Urinary bladder (tissue), 3 donors: ENCODE measurements at regions not wholly inside any gene's neighbourhood (a gene's known extent, or its start where the extent isn't known, plus 50 kb on each side); places are given as distances from the start of the nearest gene placed in this dataset.

Source experiments
- DNase-seq: peaks from one replicate; pipeline ENCODE4 v3.0.0-alpha.2; 2015; ENCODE audit errors: extremely low spot score
- H3K27ac ChIP-seq: one replicate; pipeline ENCODE4 v1.5.1; 2013; ENCODE audit warnings: low read depth, mild to moderate bottlenecking, moderate library complexity
- H3K36me3 ChIP-seq: one replicate; pipeline ENCODE4 v1.6.1; 2013; ENCODE audit warnings: mild to moderate bottlenecking, moderate library complexity; ENCODE audit not compliant: insufficient read depth
- H3K4me1 ChIP-seq: one replicate; pipeline ENCODE4 v1.6.1; 2013; ENCODE audit warnings: mild to moderate bottlenecking, moderate library complexity; ENCODE audit not compliant: insufficient read depth
- H3K4me3 ChIP-seq: one replicate; pipeline ENCODE4 v1.5.1; 2013; ENCODE audit warnings: low read depth, low read length
- WGBS: extraction: QIAGEN DNeasy Blood & Tissue Kit; methylation state at CpG from one replicate; pipeline ENCODE4 v1.1.7; 2013; 5-methylcytosine and 5-hydroxymethylcytosine counted together
- donor health status: healthy with polysubstance abuse.
- donor health status: healthy.

DNA sequence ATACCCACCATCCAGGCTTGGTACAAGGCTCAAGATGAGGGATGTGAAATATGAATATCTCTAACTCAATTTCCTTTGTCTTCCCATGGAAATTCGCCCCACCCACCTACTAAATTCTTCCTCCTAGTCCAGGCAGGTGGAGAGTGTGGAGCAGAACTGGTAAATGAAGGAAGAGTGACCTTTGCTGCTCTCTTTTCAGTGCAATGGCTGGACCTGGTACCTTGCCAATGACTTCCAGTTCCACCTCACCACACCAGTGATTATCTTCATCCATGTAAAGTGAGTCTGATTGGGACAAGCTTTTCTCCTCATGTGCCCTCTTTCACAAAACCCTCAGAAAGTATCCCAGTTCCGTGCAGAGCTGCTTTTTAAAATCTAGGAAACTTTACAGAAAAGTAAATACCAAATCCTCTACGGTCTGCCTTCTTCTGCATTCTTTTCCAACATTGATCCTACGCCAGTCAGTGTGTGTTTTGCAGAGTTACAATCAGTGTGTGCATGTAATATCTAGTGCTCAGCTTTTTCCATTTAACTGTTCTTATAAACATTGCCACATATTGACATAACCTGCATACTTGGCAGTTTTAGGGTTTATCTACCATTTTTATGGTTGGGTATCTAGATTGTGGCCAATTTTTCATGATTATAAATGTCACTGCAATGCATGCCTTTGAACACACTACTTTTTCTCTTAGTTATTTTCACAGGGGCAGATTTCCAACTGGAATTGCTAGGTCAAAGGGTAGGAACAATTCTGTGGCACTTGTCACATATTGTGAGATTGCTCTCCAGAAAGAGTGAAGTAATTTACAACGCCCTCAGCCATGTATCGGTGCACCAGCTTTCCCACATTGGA, 86.5 kb upstream of the SEC11C start:
- Histone ChIP-seq H3K36me3 (no peaks in the 10 kb centered on the region), H3K4me3 (no peak overlapping the region), H3K4me1 (no peaks in the 10 kb centered on the region), H3K27ac (no peak overlapping the region)
- DNase-seq = no peak
- 61% methylated on average over 6 of the region's 6 CpGs for WGBS

DNA sequence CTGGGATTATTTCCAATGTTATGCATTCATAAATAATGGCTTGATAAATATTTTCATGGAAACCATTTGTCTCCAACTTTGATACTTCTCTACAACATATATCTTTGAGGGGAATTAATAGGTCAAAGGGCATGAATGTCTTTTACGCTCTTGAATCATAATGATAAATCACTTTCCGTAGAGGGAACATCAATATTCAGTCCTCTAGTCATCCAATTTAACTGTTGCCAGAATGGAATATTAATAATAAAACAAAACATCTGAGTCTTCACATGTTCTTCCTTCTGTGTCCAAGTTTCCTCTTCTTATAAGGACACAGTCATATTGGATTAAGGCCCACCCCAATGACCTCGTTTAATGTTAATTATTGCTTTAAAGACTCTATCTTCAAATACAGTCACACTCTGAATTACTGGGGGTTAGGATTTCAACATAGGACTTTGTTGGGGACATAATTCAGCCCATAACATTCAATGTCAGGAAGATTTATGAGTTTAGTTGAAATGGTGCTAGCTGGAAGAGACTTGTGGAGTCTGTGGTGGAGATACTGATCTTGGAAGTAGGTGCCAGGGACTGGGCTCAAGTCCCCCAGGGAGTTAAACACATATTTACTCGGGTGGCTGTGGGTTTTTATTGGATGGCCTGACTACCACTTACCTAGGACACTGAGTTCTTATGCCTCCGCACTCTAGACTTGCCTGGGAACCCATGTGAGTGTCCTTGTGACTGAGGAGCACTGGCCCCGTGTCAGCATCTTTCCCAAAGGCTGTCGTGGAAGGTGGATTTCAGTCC, 85.0 kb upstream of the SEC11C start:
- WGBS = 60% methylated on average over 7 of the region's 7 CpGs
- Histone ChIP-seq H3K4me3 (no peak overlapping the region), H3K36me3 (no peaks in the 10 kb centered on the region), H3K4me1 (no peaks in the 10 kb centered on the region), H3K27ac (no peak overlapping the region)
- DNase-seq = peak; percentile 28

DNA sequence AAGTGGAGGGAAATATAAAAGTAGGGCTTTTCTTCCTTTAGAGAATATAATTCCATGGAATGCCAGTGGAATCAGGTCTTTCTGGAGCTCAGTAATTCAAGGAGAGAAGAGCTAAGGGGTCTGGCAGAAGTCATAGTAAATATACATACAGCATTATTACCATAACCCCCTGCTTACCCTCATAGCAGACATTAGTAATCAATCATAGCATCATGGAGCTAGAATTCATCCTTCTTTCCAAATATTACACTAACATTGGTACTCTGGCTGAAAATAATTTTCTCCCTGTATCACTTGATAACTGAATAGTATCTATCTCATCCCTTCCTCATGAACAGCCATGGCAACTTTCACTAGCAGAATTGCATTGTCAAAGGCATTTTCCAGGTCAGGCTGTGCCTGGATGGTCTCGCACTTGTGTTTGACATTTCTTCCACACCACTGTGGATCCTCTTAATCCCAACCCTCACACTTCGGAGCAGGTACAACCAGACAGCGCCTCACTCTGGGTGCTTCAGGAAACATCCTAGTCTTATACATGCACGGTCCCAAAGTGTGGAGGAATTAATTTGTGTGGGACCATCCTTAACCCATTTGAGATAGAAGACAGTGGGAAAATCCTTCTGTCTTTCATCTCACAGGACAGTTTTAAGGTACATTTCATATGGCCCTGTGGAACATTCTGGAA, 84.2 kb upstream of the SEC11C start:
- no peaks in the 10 kb centered on the region for H3K36me3 ChIP-seq
- no peaks in the 10 kb centered on the region for H3K4me1 ChIP-seq
- H3K27ac ChIP-seq = no peak overlapping the region
- no peak overlapping the region for H3K4me3 ChIP-seq
- 89% methylated on average over 4 of the region's 4 CpGs for WGBS
- DNase-seq = no peak

DNA sequence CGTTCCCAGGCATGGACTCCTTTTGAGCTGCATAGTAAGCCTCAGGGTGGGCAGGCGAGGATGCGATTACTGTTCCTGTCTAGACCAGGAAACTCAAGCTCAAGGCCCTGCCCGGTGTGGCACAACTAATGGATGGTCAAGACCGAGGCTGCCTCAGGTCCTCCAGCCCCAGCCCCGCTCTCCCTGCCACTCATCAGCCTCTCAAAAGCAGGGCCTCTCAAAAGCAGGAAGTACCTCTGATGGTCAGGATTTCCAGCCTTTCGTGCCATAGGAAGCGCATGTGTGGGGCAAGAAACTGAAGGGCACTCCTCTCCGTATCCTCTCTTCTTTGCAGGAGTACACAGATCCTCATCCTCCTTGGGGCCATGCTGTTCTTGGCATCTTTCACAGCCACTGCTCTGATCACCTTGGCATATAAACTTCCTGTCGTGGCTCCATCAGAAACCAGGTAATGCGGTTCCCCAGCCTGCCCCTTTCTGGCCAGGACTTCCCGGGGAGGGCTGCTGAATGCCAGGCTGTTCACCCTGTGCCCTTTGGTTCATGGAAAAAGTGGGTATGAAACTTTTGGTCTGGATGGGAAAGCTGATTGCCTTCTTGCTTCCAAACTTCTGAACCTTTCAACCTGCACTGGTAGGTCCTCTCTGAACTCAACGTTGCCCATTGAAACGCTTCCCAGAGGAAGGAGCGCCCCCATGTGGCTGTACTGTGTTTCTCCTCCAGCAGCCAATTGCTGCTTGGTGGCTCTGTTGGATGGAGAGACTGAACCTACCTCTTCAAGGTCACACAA, 82.8 kb upstream of the SEC11C start:
- no peak overlapping the region for H3K27ac ChIP-seq
- H3K4me1 ChIP-seq = no peaks in the 10 kb centered on the region
- no peak overlapping the region for H3K4me3 ChIP-seq
- DNase-seq = peak; percentile 31
- WGBS = 77% methylated on average over 15 of the region's 15 CpGs
- no peaks in the 10 kb centered on the region for H3K36me3 ChIP-seq

DNA sequence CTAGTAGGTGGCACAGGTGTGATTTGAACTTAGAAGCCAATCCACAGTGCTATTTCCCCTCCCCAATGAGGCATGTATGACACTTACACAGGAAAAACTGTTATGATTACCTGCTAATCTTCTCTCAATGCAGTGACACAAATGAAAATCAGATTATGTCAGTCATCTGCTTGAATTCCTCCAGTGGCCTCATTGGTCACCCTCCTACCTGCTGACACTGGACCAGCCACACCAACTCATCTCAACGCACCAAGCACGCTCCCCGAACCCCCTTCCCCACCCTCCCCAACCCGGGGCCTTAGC, 82.2 kb upstream of the SEC11C start:
- DNase-seq = no peak
- Histone ChIP-seq H3K36me3 (no peaks in the 10 kb centered on the region), H3K27ac (no peak overlapping the region), H3K4me1 (no peaks in the 10 kb centered on the region), H3K4me3 (no peak overlapping the region)
- 90% methylated on average over 4 of the region's 4 CpGs for WGBS

DNA sequence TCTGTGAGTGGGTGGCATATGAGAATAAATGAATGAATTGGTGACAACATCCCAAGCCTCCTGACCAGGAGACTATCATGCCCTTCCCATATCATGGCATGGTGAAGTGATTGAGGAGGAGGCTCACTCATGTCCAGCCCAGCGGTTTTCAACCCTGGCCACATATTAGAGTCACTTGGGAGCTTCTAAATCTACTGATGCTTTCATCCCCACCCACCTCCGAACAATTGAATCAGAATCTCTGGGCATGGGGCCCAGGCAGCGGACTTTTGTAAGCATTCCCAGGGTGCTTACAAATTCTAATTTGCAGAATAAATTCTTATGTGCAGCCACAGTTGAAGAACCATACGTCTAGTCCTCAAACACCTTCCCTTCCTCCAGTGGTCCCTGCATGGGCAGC, 81.7 kb upstream of the SEC11C start:
- no peak for DNase-seq
- 34% methylated on average over 4 of the region's 4 CpGs for WGBS

DNA sequence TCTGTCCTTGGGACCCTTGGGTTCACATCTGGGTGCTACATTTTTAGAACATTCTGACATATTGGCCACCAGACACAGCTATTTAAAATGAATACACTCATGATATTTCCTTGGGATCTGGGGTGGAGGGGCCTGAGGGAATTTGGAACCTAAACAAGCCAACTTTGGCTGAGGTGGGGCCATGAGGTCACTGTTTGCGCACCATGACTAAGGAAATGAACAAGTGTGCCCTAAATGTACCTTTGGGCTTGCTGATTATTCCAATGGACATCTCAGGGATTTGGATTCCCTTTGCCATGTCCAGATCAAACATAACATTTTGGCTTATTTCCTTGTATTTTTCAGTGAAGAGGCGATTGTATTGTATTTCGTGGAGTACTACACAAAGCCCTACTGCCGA, 80.5 kb upstream of the SEC11C start:
- DNase-seq = no peak
- H3K36me3 ChIP-seq = no peaks in the 10 kb centered on the region
- H3K4me3 ChIP-seq = no peak overlapping the region
- H3K4me1 ChIP-seq = no peaks in the 10 kb centered on the region
- WGBS = 99% methylated on average over 4 of the region's 4 CpGs
- no peak overlapping the region for H3K27ac ChIP-seq

More for the DNA sequence above, 81.7 kb upstream of the SEC11C start:
- no peak overlapping the region for H3K27ac ChIP-seq
- H3K4me1 ChIP-seq = no peaks in the 10 kb centered on the region
- no peaks in the 10 kb centered on the region for H3K36me3 ChIP-seq
- no peak overlapping the region for H3K4me3 ChIP-seq

DNA sequence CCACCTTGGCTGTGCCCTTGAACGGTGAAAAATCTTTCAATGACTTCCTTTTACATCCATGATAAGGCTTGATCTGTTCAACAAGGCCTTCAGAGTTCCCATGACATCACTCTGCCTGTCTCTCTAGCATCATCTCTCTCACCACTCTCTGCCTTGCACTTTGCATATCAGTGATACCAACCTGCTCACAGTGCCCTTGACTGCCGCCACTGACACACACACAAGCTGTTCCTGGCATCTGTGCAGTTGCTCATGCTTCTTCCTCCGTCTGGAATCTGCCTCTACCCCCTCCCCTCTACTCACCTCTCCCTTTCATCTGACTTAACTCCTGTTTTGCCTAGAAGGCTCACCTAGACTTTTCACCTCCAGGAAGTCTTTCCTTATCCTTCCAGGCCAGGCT, 79.1 kb upstream of the SEC11C start:
- Histone ChIP-seq H3K4me1 (no peaks in the 10 kb centered on the region), H3K27ac (no peak overlapping the region), H3K4me3 (no peak overlapping the region), H3K36me3 (no peaks in the 10 kb centered on the region)
- no peak for DNase-seq
- WGBS = 85% methylated on average over 3 of the region's 3 CpGs

DNA sequence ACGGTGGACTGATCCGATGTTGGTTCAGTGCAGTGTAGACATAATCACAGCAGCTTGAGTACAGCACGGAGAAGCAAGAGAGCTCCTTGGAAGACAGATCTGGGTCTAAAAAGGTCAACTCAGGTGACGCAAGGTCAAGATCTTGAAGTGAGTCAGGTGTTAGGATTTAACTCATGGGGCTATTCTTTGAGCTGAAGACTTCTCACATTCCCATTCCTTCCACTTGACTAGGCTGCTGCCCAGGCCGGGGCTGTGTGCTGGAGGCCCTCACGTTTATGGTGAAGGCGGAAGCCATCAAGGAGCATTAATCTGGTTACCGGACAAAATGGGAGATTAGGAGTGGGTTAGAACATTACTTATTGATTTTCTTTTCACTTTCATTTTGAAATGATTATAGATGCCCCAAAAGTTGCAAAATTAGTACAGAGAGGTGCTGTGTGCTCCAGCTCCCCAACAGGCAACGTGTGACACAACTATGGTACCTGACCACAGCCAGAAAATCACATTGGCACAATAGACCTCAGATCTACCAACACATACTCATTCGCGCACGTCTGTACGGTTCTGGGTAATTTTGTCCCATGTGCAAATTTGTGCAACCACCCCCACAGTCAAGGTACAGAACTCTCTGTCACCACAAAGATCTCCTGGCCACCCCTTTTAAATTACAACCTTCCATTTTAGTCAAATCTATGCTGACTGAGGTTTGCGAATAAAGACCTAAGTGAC, 77.6 kb upstream of the SEC11C start:
- Histone ChIP-seq H3K27ac (no peak overlapping the region), H3K36me3 (no peaks in the 10 kb centered on the region), H3K4me3 (no peak overlapping the region), H3K4me1 (no peaks in the 10 kb centered on the region)
- WGBS = 97% methylated on average over 14 of the region's 14 CpGs
- no peak for DNase-seq

DNA sequence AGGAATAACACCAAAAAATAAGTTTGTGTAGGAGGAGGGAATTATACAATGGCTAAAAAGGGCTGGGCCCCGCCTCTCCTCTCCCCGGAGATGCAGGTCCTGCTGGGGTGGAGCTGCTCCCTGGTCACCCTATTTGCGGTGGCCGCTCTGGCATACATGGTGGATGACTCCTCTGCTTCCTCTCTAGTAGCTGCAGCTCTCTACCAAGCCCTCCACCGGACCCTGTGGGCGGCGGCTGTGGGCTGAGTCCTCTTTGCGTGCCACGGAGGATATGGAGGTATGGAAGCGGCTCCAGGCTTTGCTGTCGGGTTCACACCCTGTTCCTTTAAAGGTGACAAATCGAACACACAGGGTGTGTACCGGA, 77.1 kb upstream of the SEC11C start:
- DNase-seq = no peak
- no peaks in the 10 kb centered on the region for H3K36me3 ChIP-seq
- no peak overlapping the region for H3K27ac ChIP-seq
- whole genome bisulfite sequencing = 94% methylated on average over 13 of the region's 13 CpGs
- H3K4me3 ChIP-seq = no peak overlapping the region
- H3K4me1 ChIP-seq = no peaks in the 10 kb centered on the region

DNA sequence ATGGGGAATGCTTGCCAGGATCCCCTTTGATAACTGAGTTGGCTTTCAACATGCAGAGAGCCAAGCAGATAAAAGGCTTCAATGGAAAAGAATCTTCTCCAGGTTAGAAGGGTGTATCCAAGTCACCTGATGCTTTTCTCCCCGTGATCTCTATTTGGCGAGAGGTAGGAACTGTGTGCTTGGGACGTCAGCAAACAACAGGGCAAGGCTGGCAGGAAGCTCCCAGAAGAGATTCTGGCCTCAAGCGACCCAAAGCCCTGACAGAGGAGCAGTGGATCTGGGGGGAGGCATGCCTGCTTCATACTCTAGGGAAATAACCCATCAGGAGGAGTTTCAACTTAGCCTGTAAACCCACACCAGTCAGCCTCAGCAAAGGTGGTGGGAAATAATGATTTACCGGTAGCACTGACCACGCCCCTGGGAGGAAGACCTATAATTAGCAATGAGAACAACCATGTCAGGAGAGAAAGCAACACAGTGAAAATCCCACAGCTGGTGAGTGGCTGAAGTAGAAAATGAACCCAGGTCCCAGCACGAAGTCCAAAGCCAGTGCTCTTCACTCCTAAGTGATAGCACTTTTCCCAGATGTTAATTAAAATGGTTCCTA, 76.3 kb upstream of the SEC11C start:
- no peak overlapping the region for H3K4me3 ChIP-seq
- no peaks in the 10 kb centered on the region for H3K36me3 ChIP-seq
- H3K4me1 ChIP-seq = no peaks in the 10 kb centered on the region
- no peak for DNase-seq
- no peak overlapping the region for H3K27ac ChIP-seq
- WGBS = 74% methylated on average over 7 of the region's 7 CpGs

DNA sequence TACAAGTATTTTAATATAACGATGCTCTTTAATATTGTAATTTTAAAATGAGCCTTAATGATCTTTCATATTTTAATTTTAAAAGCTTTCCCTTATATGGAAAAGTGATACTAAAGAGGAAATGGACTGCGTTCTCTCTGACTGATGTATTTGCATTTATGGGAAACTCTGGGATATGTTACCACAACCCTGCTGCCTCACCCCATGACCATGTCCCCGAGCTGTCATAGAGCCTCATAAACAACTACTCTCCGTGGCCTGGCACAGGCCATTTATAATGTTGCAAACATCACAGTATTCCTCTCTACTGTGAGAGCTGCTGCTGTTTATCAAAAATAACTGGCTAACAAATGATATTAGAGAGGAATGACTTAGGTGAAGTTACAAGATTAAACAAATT, 75.8 kb upstream of the SEC11C start:
- 65% methylated on average over 4 of the region's 4 CpGs for WGBS
- Histone ChIP-seq H3K4me3 (no peak overlapping the region), H3K27ac (no peak overlapping the region), H3K36me3 (no peaks in the 10 kb centered on the region), H3K4me1 (no peaks in the 10 kb centered on the region)
- no peak for DNase-seq
